Panc1 (cell line): ENCODE measurements at regions not wholly inside any gene's neighbourhood (a gene's known extent, or its start where the extent isn't known, plus 50 kb on each side); places are given as distances from the start of the nearest gene placed in this dataset.

ENCODE experiments used
- ATAC-seq: fragments of 200-7000 bp; cut with Tn5 transposase; 2 replicates; pipeline ENCODE4 v1.9.1; 2020; ENCODE audit warnings: mild to moderate bottlenecking, moderate library complexity
- BruUV-seq: library from RNA; stranded (reverse); fragments of 400-500 nt; replicated peaks from 2 replicates; lab custom pipeline; 2021; lab: Mats Ljungman, UMichigan
- CTCF ChIA-PET: fragments of 300-600 bp; sonication (Branson Sonifier 250); formaldehyde crosslinking; loops from one replicate; lab custom pipeline; 2022; ENCODE audit warnings: antibody characterized with exemption; lab: Charles Lee
- POLR2A ChIA-PET: fragments of 300-600 bp; sonication (Branson Sonifier 250); formaldehyde crosslinking; loops from one replicate; lab custom pipeline; 2022; ENCODE audit warnings: antibody characterized with exemption; lab: Charles Lee
- DNase-seq: peaks from one replicate; pipeline ENCODE4 v3.0.0-alpha.2; 2010; ENCODE audit warnings: low read depth, low spot score
- H3K27ac ChIP-seq: 2 replicates; pipeline ENCODE4 v1.5.1; 2011; ENCODE audit warnings: mild to moderate bottlenecking, low read length, inconsistent platforms
- H3K27me3 ChIP-seq: fragments of 200-500 bp; sonication (Bioruptor generic); 2 replicates; pipeline ENCODE4 v1.6.0; 2014; ENCODE audit warnings: low read length, inconsistent platforms; ENCODE audit not compliant: control insufficient read depth, insufficient read depth
- H3K36me3 ChIP-seq: fragments of 200-500 bp; sonication (Bioruptor generic); 2 replicates; pipeline ENCODE4 v1.5.1; 2014; ENCODE audit warnings: inconsistent platforms, mild to moderate bottlenecking, low read length, moderate library complexity; ENCODE audit not compliant: control insufficient read depth, insufficient read depth
- H3K4me1 ChIP-seq: 2 replicates; pipeline ENCODE4 v1.5.1; 2011; ENCODE audit warnings: inconsistent platforms, mild to moderate bottlenecking, low read length, moderate library complexity; ENCODE audit not compliant: control insufficient read depth, insufficient read depth
- H3K4me3 ChIP-seq, 2 experiments: 2 replicates each; pipeline ENCODE4 v1.5.1; 2011 to 2012; ENCODE audit warnings: low read depth in 2 of 2, low read length in 2 of 2, mild to moderate bottlenecking in 2 of 2, inconsistent platforms in 1 of 2, moderate library complexity in 1 of 2
- H3K9me3 ChIP-seq: fragments of 200-500 bp; sonication (Bioruptor generic); 2 replicates; pipeline ENCODE4 v1.5.1; 2014; ENCODE audit warnings: low read depth, mild to moderate bottlenecking, inconsistent platforms, low read length, moderate library complexity; ENCODE audit not compliant: control insufficient read depth, insufficient read depth
- POLR2AphosphoS5 ChIP-seq: IDR thresholded peaks from 2 replicates; pipeline ENCODE4 v1.6.1; 2012; ENCODE audit warnings: mild to moderate bottlenecking, low read depth, low read length, moderate library complexity
- SIN3A ChIP-seq: IDR thresholded peaks from 2 replicates; pipeline ENCODE4 v1.6.1; 2012; ENCODE audit warnings: low read depth, mild to moderate bottlenecking, low read length, moderate library complexity, borderline replicate concordance; ENCODE audit not compliant: insufficient read depth
- TCF7L2 ChIP-seq: IDR thresholded peaks from 2 replicates; pipeline ENCODE4 v1.6.1; 2011; ENCODE audit warnings: mild to moderate bottlenecking, low read depth, low read length, inconsistent platforms
- in situ Hi-C: cut with HindIII; loops from 2 replicates; pipeline ENCODE4 v1.10.0; 2016; ENCODE audit warnings: low sequenced_read_pairs, low pct_unique_long_range_greater_than_20kb
- intact Hi-C: fragments of 100-400 bp; cut with micrococcal nuclease; formaldehyde crosslinking; loops from one replicate; pipeline ENCODE4 v1.10.0; 2022; ENCODE audit not compliant: unreplicated experiment
- TF ChIP-seq, protein P1 (sequence below): fragments of 450-650 bp; IDR thresholded peaks from 2 replicates; pipeline ENCODE4 v1.5.1; 2017; ENCODE audit warnings: mild to moderate bottlenecking
- TF ChIP-seq, protein P2 (sequence below), 2 experiments: IDR thresholded peaks; 2 replicates each; pipeline ENCODE4 v1.6.1; 2011 to 2012; ENCODE audit warnings: low read depth in 2 of 2, control low read depth in 1 of 2, low read length in 1 of 2, mild to moderate bottlenecking in 1 of 2, moderate library complexity in 1 of 2; ENCODE audit not compliant: insufficient read depth in 1 of 2

DNA sequence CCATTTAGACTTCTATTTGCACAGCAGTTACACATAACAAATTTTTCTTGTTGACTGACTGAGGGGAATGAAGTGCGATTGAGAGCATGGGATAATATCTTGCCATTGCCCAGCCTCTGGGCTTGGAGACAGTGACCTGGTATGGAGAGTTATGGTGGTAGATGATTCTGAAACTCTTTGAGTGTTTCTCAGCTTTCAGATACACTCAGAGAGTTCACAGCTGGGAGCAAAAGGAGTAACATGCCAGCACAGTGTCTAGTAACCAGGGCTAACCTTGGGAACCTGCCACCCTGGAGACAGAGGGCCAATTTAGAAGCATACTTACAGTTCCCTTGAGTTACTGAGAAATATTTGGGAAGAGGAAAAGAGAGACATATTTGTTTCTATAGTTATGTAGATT lies 1099.3 kb upstream of the CELF4 start:
- no peak for ATAC-seq
- H3K27me3 ChIP-seq = no peaks in the 10 kb centered on the region
- H3K4me3 ChIP-seq = no peak overlapping the region
- DNase-seq = no peak
- BruUV-seq = no TSS peak
- H3K36me3 ChIP-seq = no peaks in the 10 kb centered on the region
- CTCF ChIA-PET = no interaction called here
- in situ Hi-C loops = no loop called here
- intact Hi-C loops = no loop called here
- TF ChIP-seq, protein P1, sequence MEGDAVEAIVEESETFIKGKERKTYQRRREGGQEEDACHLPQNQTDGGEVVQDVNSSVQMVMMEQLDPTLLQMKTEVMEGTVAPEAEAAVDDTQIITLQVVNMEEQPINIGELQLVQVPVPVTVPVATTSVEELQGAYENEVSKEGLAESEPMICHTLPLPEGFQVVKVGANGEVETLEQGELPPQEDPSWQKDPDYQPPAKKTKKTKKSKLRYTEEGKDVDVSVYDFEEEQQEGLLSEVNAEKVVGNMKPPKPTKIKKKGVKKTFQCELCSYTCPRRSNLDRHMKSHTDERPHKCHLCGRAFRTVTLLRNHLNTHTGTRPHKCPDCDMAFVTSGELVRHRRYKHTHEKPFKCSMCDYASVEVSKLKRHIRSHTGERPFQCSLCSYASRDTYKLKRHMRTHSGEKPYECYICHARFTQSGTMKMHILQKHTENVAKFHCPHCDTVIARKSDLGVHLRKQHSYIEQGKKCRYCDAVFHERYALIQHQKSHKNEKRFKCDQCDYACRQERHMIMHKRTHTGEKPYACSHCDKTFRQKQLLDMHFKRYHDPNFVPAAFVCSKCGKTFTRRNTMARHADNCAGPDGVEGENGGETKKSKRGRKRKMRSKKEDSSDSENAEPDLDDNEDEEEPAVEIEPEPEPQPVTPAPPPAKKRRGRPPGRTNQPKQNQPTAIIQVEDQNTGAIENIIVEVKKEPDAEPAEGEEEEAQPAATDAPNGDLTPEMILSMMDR = no peak
- TF ChIP-seq SIN3A (no peak), TCF7L2 (no peak), POLR2AphosphoS5 (no peak)
- TF ChIP-seq, protein P2, sequence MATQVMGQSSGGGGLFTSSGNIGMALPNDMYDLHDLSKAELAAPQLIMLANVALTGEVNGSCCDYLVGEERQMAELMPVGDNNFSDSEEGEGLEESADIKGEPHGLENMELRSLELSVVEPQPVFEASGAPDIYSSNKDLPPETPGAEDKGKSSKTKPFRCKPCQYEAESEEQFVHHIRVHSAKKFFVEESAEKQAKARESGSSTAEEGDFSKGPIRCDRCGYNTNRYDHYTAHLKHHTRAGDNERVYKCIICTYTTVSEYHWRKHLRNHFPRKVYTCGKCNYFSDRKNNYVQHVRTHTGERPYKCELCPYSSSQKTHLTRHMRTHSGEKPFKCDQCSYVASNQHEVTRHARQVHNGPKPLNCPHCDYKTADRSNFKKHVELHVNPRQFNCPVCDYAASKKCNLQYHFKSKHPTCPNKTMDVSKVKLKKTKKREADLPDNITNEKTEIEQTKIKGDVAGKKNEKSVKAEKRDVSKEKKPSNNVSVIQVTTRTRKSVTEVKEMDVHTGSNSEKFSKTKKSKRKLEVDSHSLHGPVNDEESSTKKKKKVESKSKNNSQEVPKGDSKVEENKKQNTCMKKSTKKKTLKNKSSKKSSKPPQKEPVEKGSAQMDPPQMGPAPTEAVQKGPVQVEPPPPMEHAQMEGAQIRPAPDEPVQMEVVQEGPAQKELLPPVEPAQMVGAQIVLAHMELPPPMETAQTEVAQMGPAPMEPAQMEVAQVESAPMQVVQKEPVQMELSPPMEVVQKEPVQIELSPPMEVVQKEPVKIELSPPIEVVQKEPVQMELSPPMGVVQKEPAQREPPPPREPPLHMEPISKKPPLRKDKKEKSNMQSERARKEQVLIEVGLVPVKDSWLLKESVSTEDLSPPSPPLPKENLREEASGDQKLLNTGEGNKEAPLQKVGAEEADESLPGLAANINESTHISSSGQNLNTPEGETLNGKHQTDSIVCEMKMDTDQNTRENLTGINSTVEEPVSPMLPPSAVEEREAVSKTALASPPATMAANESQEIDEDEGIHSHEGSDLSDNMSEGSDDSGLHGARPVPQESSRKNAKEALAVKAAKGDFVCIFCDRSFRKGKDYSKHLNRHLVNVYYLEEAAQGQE (IDR thresholded peaks at IDR 0.05; ENCODE audit: insufficient read depth in 1 of 2, low read depth in 2 of 2, low read length in 1 of 2) = no peak
- H3K4me1 ChIP-seq = no peaks in the 10 kb centered on the region
- H3K27ac ChIP-seq = no peak overlapping the region
- POLR2A ChIA-PET = interaction anchor here (0.6 kb wide), 1 partner anchor 315 kb away, joined by 4 read pairs; no protein-coding TSS in a partner anchor
- no peaks in the 10 kb centered on the region for H3K9me3 ChIP-seq

DNA sequence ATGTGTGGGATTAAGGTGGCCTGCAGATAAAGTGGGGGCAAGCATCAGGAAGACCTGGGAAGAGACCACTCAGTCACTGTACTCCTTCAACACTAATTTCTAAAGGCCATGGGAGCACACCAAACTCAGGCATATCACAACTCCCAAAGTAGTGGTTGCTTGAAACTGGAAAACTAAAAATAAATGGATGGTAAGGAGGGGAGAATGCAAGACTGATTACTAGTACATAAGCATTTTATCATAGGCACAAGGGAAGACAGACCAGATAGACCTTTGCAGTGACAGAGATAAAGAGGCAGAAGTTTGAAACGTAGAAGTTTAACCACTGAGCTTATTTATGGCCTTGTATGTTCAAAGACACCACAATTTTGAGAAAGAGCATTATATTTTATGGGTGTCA lies 1098.1 kb upstream of the CELF4 start:
- Histone ChIP-seq H3K27me3 (no peaks in the 10 kb centered on the region), H3K4me1 (no peaks in the 10 kb centered on the region), H3K36me3 (no peaks in the 10 kb centered on the region), H3K9me3 (no peaks in the 10 kb centered on the region), H3K27ac (no peak overlapping the region), H3K4me3 (no peak overlapping the region)
- TF ChIP-seq POLR2AphosphoS5 (no peak), SIN3A (no peak), TCF7L2 (no peak)
- TF ChIP-seq, protein P2 (IDR thresholded peaks at IDR 0.05; ENCODE audit: insufficient read depth in 1 of 2, low read depth in 2 of 2, low read length in 1 of 2) = no peak
- TF ChIP-seq, protein P1 = no peak
- CTCF ChIA-PET = no interaction called here
- intact Hi-C loops = no loop called here
- BruUV-seq = no TSS peak
- no peak for ATAC-seq
- in situ Hi-C loops = no loop called here
- DNase-seq = no peak
- POLR2A ChIA-PET = no interaction called here
